H1 (cell line): ENCODE measurements at regions not wholly inside any gene's neighbourhood (a gene's known extent, or its start where the extent isn't known, plus 50 kb on each side); places are given as distances from the start of the nearest gene placed in this dataset.

Experiments used
- CTCF ChIA-PET: fragments of 300-600 bp; sonication (Branson Sonifier 250); formaldehyde crosslinking; loops from one replicate; lab custom pipeline; 2021; ENCODE audit not compliant: partially characterized antibody; lab: Charles Lee
- POLR2A ChIA-PET: fragments of 300-600 bp; sonication (Branson Sonifier 250); formaldehyde crosslinking; loops from one replicate; lab custom pipeline; 2021; ENCODE audit warnings: inconsistent platforms; ENCODE audit not compliant: partially characterized antibody; lab: Charles Lee
- DNase-seq, 2 experiments: peaks; one replicate each; pipeline versions ENCODE4 v3.0.0 to v3.0.0-alpha.2; 2010 to 2022; ENCODE audit warnings: low spot score in 2 of 2, low read depth in 1 of 2, mixed read lengths in 1 of 2
- FAIRE-seq: peaks from 2 replicates; lab custom pipeline; 2011; peaks lifted over from hg19 to GRCh38; lab: Jason Lieb, UNC
- H2AFZ ChIP-seq: 2 replicates; pipeline ENCODE4 v1.8.1; 2012; ENCODE audit warnings: low read length, inconsistent platforms
- H2AK5ac ChIP-seq: 2 replicates; pipeline ENCODE4 v1.6.1; 2013; ENCODE audit warnings: low read depth, low read length
- H2BK120ac ChIP-seq: replicated peaks from 2 replicates; pipeline ENCODE3; 2013; ENCODE audit warnings: low read depth, low read length, inconsistent platforms
- H2BK12ac ChIP-seq: 2 replicates; pipeline ENCODE4 v1.6.1; 2013; ENCODE audit warnings: low read depth, low read length
- H2BK15ac ChIP-seq: 2 replicates; pipeline ENCODE4 v1.6.1; 2013; ENCODE audit warnings: low read length
- H2BK20ac ChIP-seq: 2 replicates; pipeline ENCODE4 v1.6.1; 2013; ENCODE audit warnings: low read length
- H2BK5ac ChIP-seq: 2 replicates; pipeline ENCODE4 v1.6.1; 2013; ENCODE audit warnings: low read depth, low read length
- H3K14ac ChIP-seq: 2 replicates; pipeline ENCODE4 v1.6.1; 2013; ENCODE audit warnings: inconsistent platforms; ENCODE audit not compliant: insufficient read length
- H3K18ac ChIP-seq: 2 replicates; pipeline ENCODE4 v1.6.1; 2013; ENCODE audit warnings: low read length; ENCODE audit errors: extremely low read depth
- H3K23ac ChIP-seq: 2 replicates; pipeline ENCODE4 v1.6.1; 2013; ENCODE audit warnings: inconsistent platforms; ENCODE audit not compliant: insufficient read length
- H3K23me2 ChIP-seq: 2 replicates; pipeline ENCODE4 v1.6.1; 2013; ENCODE audit warnings: low read depth, low read length
- H3K27ac ChIP-seq: 2 replicates; pipeline ENCODE4 v1.6.1; 2011; ENCODE audit warnings: low read depth, low read length, inconsistent platforms
- H3K27me3 ChIP-seq, 4 experiments: replicated peaks in 1 of 4; 1 replicate in 1 of 4; 2 replicates in 3 of 4; pipeline versions ENCODE4 v1.6.1 to v1.8.1; 2011 to 2013; ENCODE audit warnings: low read length in 3 of 4, mild to moderate bottlenecking in 3 of 4, inconsistent platforms in 2 of 4, mixed read lengths in 2 of 4, moderate library complexity in 1 of 4; ENCODE audit not compliant: control insufficient read depth in 3 of 4, insufficient read depth in 3 of 4; ENCODE audit errors: extremely low read depth in 1 of 4
- H3K36me3 ChIP-seq, 4 experiments: 2 replicates each; pipeline versions ENCODE4 v1.6.1 to v1.8.1; 2011 to 2013; ENCODE audit warnings: mild to moderate bottlenecking in 4 of 4, low read length in 3 of 4, moderate library complexity in 2 of 4, control low read depth in 1 of 4, inconsistent platforms in 1 of 4; ENCODE audit not compliant: insufficient read depth in 4 of 4, control insufficient read depth in 2 of 4
- H3K4ac ChIP-seq: replicated peaks from 2 replicates; pipeline ENCODE3; 2013; ENCODE audit warnings: low read length, low read depth, mixed read lengths, inconsistent platforms; ENCODE audit not compliant: insufficient read length
- H3K4me1 ChIP-seq, 4 experiments: replicated peaks in 1 of 4; 1 replicate in 1 of 4; 2 replicates in 3 of 4; pipeline versions ENCODE4 v1.6.1 to v1.8.1; 2011 to 2013; ENCODE audit warnings: low read length in 3 of 4, inconsistent platforms in 2 of 4, mixed read lengths in 1 of 4; ENCODE audit not compliant: insufficient read depth in 4 of 4, control insufficient read depth in 3 of 4
- H3K4me2 ChIP-seq, 2 experiments: 2 replicates each; pipeline versions ENCODE4 v1.6.1 to v1.8.1; 2011 to 2013; ENCODE audit warnings: low read depth in 2 of 2, low read length in 2 of 2, control low read depth in 1 of 2, inconsistent platforms in 1 of 2, mild to moderate bottlenecking in 1 of 2; ENCODE audit not compliant: insufficient read depth in 1 of 2
- H3K4me3 ChIP-seq, 4 experiments: fragments of 200-600, 300-600 bp in 1 of 4; sonication (generic), shearing (Covaris generic), sonication (Bioruptor Twin) in 1 of 4; 2 replicates each; pipeline versions ENCODE4 v1.5.1 to v1.8.1; 2011 to 2016; ENCODE audit warnings: low read length in 4 of 4, low read depth in 3 of 4, control low read depth in 2 of 4, inconsistent platforms in 2 of 4, mild to moderate bottlenecking in 2 of 4, mixed read lengths in 1 of 4, moderate library complexity in 1 of 4; ENCODE audit not compliant: insufficient read depth in 2 of 4; ENCODE audit errors: extremely low read depth in 1 of 4
- H3K56ac ChIP-seq: replicated peaks from 2 replicates; pipeline ENCODE3; 2013; ENCODE audit warnings: low read depth, mild to moderate bottlenecking, mixed read lengths, low read length, inconsistent platforms; ENCODE audit not compliant: insufficient read length
- H3K79me1 ChIP-seq: 2 replicates; pipeline ENCODE4 v1.6.1; 2013; ENCODE audit warnings: low read depth, low read length, control low read depth
- H3K79me2 ChIP-seq, 2 experiments: 2 replicates each; pipeline versions ENCODE4 v1.6.1 to v1.8.1; 2012 to 2013; ENCODE audit warnings: low read length in 2 of 2, mild to moderate bottlenecking in 2 of 2, inconsistent platforms in 1 of 2; ENCODE audit not compliant: insufficient read depth in 2 of 2, control insufficient read depth in 1 of 2
- H3K9ac ChIP-seq, 4 experiments: replicated peaks in 1 of 4; 1 replicate in 1 of 4; 2 replicates in 3 of 4; pipeline versions ENCODE4 v1.6.1 to v1.8.1; 2011 to 2013; ENCODE audit warnings: low read depth in 3 of 4, low read length in 3 of 4, control low read depth in 2 of 4, mild to moderate bottlenecking in 2 of 4, moderate library complexity in 2 of 4, inconsistent platforms in 1 of 4; ENCODE audit errors: extremely low read depth in 1 of 4
- H3K9me3 ChIP-seq, 2 experiments: 2 replicates each; pipeline versions ENCODE4 v1.6.1 to v1.8.1; 2012 to 2013; ENCODE audit warnings: mild to moderate bottlenecking in 2 of 2, moderate library complexity in 2 of 2, control low read depth in 1 of 2, inconsistent platforms in 1 of 2, low read depth in 1 of 2, low read length in 1 of 2, mixed read lengths in 1 of 2; ENCODE audit not compliant: insufficient read depth in 2 of 2
- H4K20me1 ChIP-seq, 2 experiments: replicated peaks in 1 of 2; 2 replicates each; pipeline versions ENCODE3 to v1.8.1; 2011 to 2013; ENCODE audit warnings: inconsistent platforms in 2 of 2, low read length in 2 of 2, mild to moderate bottlenecking in 1 of 2; ENCODE audit not compliant: insufficient read depth in 2 of 2, control insufficient read depth in 1 of 2
- H4K5ac ChIP-seq: 2 replicates; pipeline ENCODE4 v1.6.1; 2013; ENCODE audit warnings: low read length, low read depth, mixed read lengths, inconsistent platforms; ENCODE audit not compliant: insufficient read length
- H4K8ac ChIP-seq: 2 replicates; pipeline ENCODE4 v1.8.0; 2013; ENCODE audit warnings: mild to moderate bottlenecking, moderate library complexity, low read length, inconsistent platforms; ENCODE audit not compliant: insufficient read depth; ENCODE audit errors: extremely low read depth
- H4K91ac ChIP-seq: replicated peaks from 2 replicates; pipeline ENCODE3; 2013; ENCODE audit warnings: low read length, mixed read lengths, inconsistent platforms; ENCODE audit not compliant: insufficient read length
- CTCF ChIP-seq, 3 experiments: IDR thresholded peaks; 1 replicate in 2 of 3; 2 replicates in 1 of 3; pipeline versions ENCODE4 v1.5.1 to v1.6.1; 2011; ENCODE audit warnings: low read length in 3 of 3, mild to moderate bottlenecking in 3 of 3, inconsistent platforms in 2 of 3, low read depth in 1 of 3, moderate library complexity in 1 of 3; ENCODE audit not compliant: insufficient read depth in 1 of 3; ENCODE audit errors: control extremely low read depth in 1 of 3
- KDM1A ChIP-seq: fragments of 200-600, 300-600 bp; sonication (generic); IDR thresholded peaks from 2 replicates; pipeline ENCODE4 v1.7.1; 2016; ENCODE audit warnings: mild to moderate bottlenecking, low read length, borderline replicate concordance
- SP2 ChIP-seq: IDR thresholded peaks from 2 replicates; pipeline ENCODE4 v1.6.1; 2012; ENCODE audit warnings: mild to moderate bottlenecking, low read length, inconsistent platforms
- WGBS, 2 experiments: shearing (Covaris generic) in 1 of 2; methylation state at CpG; one replicate each; pipeline versions ENCODE4 v1.1.6 to v1.1.7; 2013 to 2015; ENCODE audit warnings: low lambda C conversion rate in 2 of 2, mixed read lengths in 2 of 2, inconsistent platforms in 1 of 2, low coverage in 1 of 2, missing lambda C conversion rate in 1 of 2; ENCODE audit not compliant: insufficient replicate concordance in 2 of 2, insufficient coverage in 1 of 2, insufficient read length in 1 of 2; ENCODE audit errors: extremely low coverage in 1 of 2, missing lambda C conversion rate in 1 of 2; 5-methylcytosine and 5-hydroxymethylcytosine counted together

- H3K18ac ChIP-seq: no peak overlapping the region
- no peak overlapping the region for H2BK5ac ChIP-seq
- POLR2A ChIA-PET: no interaction called here
- no peak overlapping the region for H2AK5ac ChIP-seq
- no peak overlapping the region for H2BK20ac ChIP-seq
- no peak overlapping the region for H3K56ac ChIP-seq
- TF ChIP-seq SP2 (no peak), CTCF (IDR thresholded peaks at IDR 0.05; ENCODE audit: control extremely low read depth in 1 of 3, insufficient read depth in 1 of 3, low read depth in 1 of 3, low read length in 3 of 3) (no peak), KDM1A (0 out of 2 replicates have a peak, but pooled peaks have one; percentile 32)
- H3K4me1 ChIP-seq: peaks cover 2 to 7% (median 4%) of the 10 kb centered on the region in 4 experiments; a peak in 5 of 7 replicates
- H3K14ac ChIP-seq: no peak overlapping the region
- no peak overlapping the region for H2BK15ac ChIP-seq
- no peaks in the 10 kb centered on the region for H3K9me3 ChIP-seq
- CTCF ChIA-PET: interaction anchor here (1.1 to 2.0 kb wide), 3 partner anchors 10 to 39 kb away, joined by 3 to 5 read pairs (median 4); no protein-coding TSS in a partner anchor
- no peak for FAIRE-seq
- H4K5ac ChIP-seq: no peak overlapping the region
- no peak overlapping the region for H2BK120ac ChIP-seq
- no peak overlapping the region for H3K9ac ChIP-seq
- no peak for DNase-seq
- no peak overlapping the region for H2BK12ac ChIP-seq
- H4K91ac ChIP-seq: no peak overlapping the region
- H4K8ac ChIP-seq: no peak overlapping the region
- no peaks in the 10 kb centered on the region for H3K23me2 ChIP-seq
- 92% methylated on average over 2 of the region's 2 CpGs; no CpG with 5 or more reads in 1 of the 2 experiments for WGBS, 2 experiments
- H2AFZ ChIP-seq: no peak overlapping the region
- H3K27me3 ChIP-seq: no peaks in the 10 kb centered on the region
- H3K23ac ChIP-seq: no peak overlapping the region
- no peaks in the 10 kb centered on the region for H3K79me2 ChIP-seq
- no peak overlapping the region for H3K4ac ChIP-seq
- H3K4me3 ChIP-seq: no peak overlapping the region
- H3K79me1 ChIP-seq: no peaks in the 10 kb centered on the region
- H3K27ac ChIP-seq: no peak overlapping the region
- H4K20me1 ChIP-seq: no peaks in the 10 kb centered on the region
- H3K4me2 ChIP-seq: no peak overlapping the region
- no peaks in the 10 kb centered on the region for H3K36me3 ChIP-seq
Measured at GRCh38 chr12:67391656-67392055, 122.5 kb downstream of the CAND1 start.
